SK-N-SH treated with all-trans-retinoic acid at 6 μM for 48 hours (cell line): ENCODE measurements at regions not wholly inside any gene's neighbourhood (a gene's known extent, or its start where the extent isn't known, plus 50 kb on each side); places are given as distances from the start of the nearest gene placed in this dataset.

Experiments used
- PPARA ChIP-seq: fragments of 250-450 bp; sonication (Bioruptor Pico); IDR thresholded peaks from 2 replicates; pipeline ENCODE4 v1.5.0; 2020; ENCODE audit warnings: mild to moderate bottlenecking, borderline replicate concordance
- ZFP30 ChIP-seq: fragments of 450-650 bp; formaldehyde crosslinking; IDR thresholded peaks from 2 replicates; pipeline ENCODE4 v1.5.0; 2022; ENCODE audit warnings: mild to moderate bottlenecking, moderate library complexity
- ZNF8 ChIP-seq: fragments of 450-650 bp; formaldehyde crosslinking; IDR thresholded peaks from 2 replicates; pipeline ENCODE4 v1.5.0; 2020; ENCODE audit warnings: mild to moderate bottlenecking, moderate library complexity

GRCh38 chr6:100229512-100229911 is 235.2 kb downstream of the SIM1 start:
- TF ChIP-seq ZNF8 (CRISPR knock-in tag) = no peak
- no peak for TF ChIP-seq PPARA (CRISPR knock-in tag)
- TF ChIP-seq ZFP30 = no peak
